Skeletal muscle satellite cell (primary cell): ENCODE measurements at regions not wholly inside any gene's neighbourhood (a gene's known extent, or its start where the extent isn't known, plus 50 kb on each side); places are given as distances from the start of the nearest gene placed in this dataset.

Source experiments
- H3K27me3 ChIP-seq: 2 replicates; pipeline ENCODE4 v1.7.0; 2013; ENCODE audit warnings: low read length; ENCODE audit not compliant: control insufficient read depth, insufficient read depth
- H3K36me3 ChIP-seq: 2 replicates; pipeline ENCODE4 v1.7.0; 2013; ENCODE audit warnings: mild to moderate bottlenecking, control low read depth, low read length; ENCODE audit not compliant: insufficient read depth
- H3K4me1 ChIP-seq: 2 replicates; pipeline ENCODE4 v1.7.0; 2013; ENCODE audit warnings: low read length; ENCODE audit not compliant: control insufficient read depth, insufficient read depth
- H3K4me2 ChIP-seq: 2 replicates; pipeline ENCODE4 v1.7.0; 2013; ENCODE audit warnings: mild to moderate bottlenecking, low read length
- H3K4me3 ChIP-seq: 2 replicates; pipeline ENCODE4 v1.7.0; 2013; ENCODE audit warnings: low read length
- H3K9ac ChIP-seq: 2 replicates; pipeline ENCODE4 v1.7.0; 2013; ENCODE audit warnings: mild to moderate bottlenecking, low read depth, low read length, moderate library complexity
- H3K9me3 ChIP-seq: replicated peaks from 2 replicates; pipeline ENCODE4 v1.7.0; 2013; ENCODE audit warnings: mild to moderate bottlenecking, control low read depth, low read length

GRCh38 chr4:29047341-29048041 lies 1672.7 kb upstream of the PCDH7 start:
- no peak overlapping the region for H3K4me3 ChIP-seq
- no peak overlapping the region for H3K9ac ChIP-seq
- H3K27me3 ChIP-seq: peaks cover 8% of the 10 kb centered on the region
- H3K9me3 ChIP-seq: no peaks in the 10 kb centered on the region
- H3K36me3 ChIP-seq: no peaks in the 10 kb centered on the region
- peaks cover 3% of the 10 kb centered on the region for H3K4me1 ChIP-seq
- H3K4me2 ChIP-seq: no peak overlapping the region

DNA sequence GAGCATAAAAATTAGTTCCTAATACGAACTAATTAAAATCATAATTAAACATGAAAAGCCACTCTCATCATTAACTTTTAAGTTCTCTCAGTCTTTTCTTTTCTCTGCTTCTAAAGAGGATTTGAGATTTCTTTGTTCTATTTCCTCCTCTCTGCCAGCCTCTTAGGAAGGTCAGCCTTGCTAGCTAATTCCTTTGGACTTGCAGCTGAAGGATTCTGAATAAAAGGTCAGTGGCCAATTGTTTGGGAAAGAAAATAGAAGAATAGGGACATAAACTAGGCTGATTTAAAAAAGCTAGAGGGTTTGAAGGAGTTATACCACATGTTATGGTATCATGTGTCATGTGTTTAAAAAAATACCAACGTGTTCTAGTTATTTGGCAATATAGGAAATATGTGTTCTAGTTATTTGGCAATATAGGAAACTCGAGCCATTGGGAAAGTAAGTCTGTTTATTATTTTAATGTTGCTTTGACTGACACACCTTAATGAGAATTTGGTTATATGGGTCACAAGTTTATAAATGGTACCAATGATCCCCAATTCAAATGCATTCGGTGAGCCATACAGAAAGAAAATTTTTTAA lies 1668.7 kb upstream of the PCDH7 start:
- H3K9me3 ChIP-seq: no peaks in the 10 kb centered on the region
- no peak overlapping the region for H3K4me2 ChIP-seq
- no peak overlapping the region for H3K9ac ChIP-seq
- H3K4me3 ChIP-seq: no peak overlapping the region
- no peaks in the 10 kb centered on the region for H3K36me3 ChIP-seq
- peaks cover 2% of the 10 kb centered on the region for H3K4me1 ChIP-seq
- peaks cover 4% of the 10 kb centered on the region for H3K27me3 ChIP-seq

GRCh38 chr4:29052266-29052665 lies 1667.9 kb upstream of the PCDH7 start:
- no peaks in the 10 kb centered on the region for H3K36me3 ChIP-seq
- H3K4me1 ChIP-seq: no peaks in the 10 kb centered on the region
- peaks cover 4% of the 10 kb centered on the region for H3K27me3 ChIP-seq
- H3K4me3 ChIP-seq: no peak overlapping the region
- no peak overlapping the region for H3K9ac ChIP-seq
- no peaks in the 10 kb centered on the region for H3K9me3 ChIP-seq
- no peak overlapping the region for H3K4me2 ChIP-seq

GRCh38 chr4:29058531-29058930 lies 1661.6 kb upstream of the PCDH7 start:
- Histone ChIP-seq H3K4me3 (no peak overlapping the region), H3K27me3 (no peaks in the 10 kb centered on the region), H3K9ac (no peak overlapping the region), H3K36me3 (no peaks in the 10 kb centered on the region), H3K4me2 (no peak overlapping the region), H3K9me3 (no peaks in the 10 kb centered on the region), H3K4me1 (no peaks in the 10 kb centered on the region)

GRCh38 chr4:29066861-29067260 lies 1653.3 kb upstream of the PCDH7 start:
- no peaks in the 10 kb centered on the region for H3K27me3 ChIP-seq
- H3K4me1 ChIP-seq: no peaks in the 10 kb centered on the region
- no peak overlapping the region for H3K9ac ChIP-seq
- no peaks in the 10 kb centered on the region for H3K9me3 ChIP-seq
- H3K4me2 ChIP-seq: no peak overlapping the region
- no peaks in the 10 kb centered on the region for H3K36me3 ChIP-seq
- no peak overlapping the region for H3K4me3 ChIP-seq

DNA sequence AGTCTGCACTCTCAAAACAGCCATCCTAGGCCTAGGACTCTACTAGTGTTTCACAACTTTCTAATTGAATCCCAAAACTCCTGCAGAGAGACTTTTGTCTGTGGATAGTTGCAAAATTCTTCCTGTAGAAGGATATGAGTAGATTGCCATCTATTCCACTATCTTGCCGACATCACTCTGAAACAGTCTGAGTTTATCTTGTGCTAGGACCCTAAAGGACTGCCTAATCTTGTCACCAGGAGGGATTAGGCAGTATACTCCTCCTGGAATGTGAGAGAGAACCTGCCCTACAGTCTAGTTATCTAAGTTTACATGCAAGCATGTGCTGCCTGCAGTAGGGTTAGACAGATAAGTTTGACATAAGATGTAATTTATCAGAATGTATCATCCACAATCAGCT lies 1646.6 kb upstream of the PCDH7 start:
- Histone ChIP-seq H3K9ac (no peak overlapping the region), H3K36me3 (no peaks in the 10 kb centered on the region)

GRCh38 chr4:29075366-29075765 lies 1644.8 kb upstream of the PCDH7 start:
- H3K9me3 ChIP-seq: no peaks in the 10 kb centered on the region
- H3K36me3 ChIP-seq: no peaks in the 10 kb centered on the region
- H3K27me3 ChIP-seq: no peaks in the 10 kb centered on the region
- H3K4me3 ChIP-seq: no peak overlapping the region
- no peak overlapping the region for H3K9ac ChIP-seq
- H3K4me1 ChIP-seq: no peaks in the 10 kb centered on the region
- H3K4me2 ChIP-seq: no peak overlapping the region

More for the DNA sequence above, 1646.6 kb upstream of the PCDH7 start:
- no peak overlapping the region for H3K4me2 ChIP-seq
- no peaks in the 10 kb centered on the region for H3K9me3 ChIP-seq
- H3K4me1 ChIP-seq: no peaks in the 10 kb centered on the region
- H3K27me3 ChIP-seq: no peaks in the 10 kb centered on the region
- H3K4me3 ChIP-seq: no peak overlapping the region

DNA sequence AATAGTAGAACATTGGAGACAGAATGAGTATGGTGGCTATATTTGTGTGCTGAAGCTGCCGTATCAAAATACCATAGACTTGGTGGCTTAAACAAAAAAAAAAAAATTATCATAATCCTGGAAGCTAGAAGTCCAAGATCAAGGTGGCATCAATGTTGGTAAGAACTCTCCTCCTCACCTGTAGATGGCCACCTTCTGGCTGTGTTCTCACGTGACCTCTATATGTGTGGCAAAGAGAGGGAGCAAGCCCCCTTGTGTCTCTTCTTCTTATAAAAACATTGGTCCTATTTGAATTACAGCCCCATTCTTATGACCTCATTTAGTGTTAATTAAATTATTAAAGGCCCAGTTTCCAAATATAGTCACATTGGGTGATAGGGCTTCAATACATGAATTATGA lies 1640.9 kb upstream of the PCDH7 start:
- Histone ChIP-seq H3K9ac (no peak overlapping the region), H3K27me3 (no peaks in the 10 kb centered on the region), H3K4me1 (no peaks in the 10 kb centered on the region), H3K36me3 (no peaks in the 10 kb centered on the region), H3K9me3 (no peaks in the 10 kb centered on the region), H3K4me3 (no peak overlapping the region), H3K4me2 (no peak overlapping the region)

DNA sequence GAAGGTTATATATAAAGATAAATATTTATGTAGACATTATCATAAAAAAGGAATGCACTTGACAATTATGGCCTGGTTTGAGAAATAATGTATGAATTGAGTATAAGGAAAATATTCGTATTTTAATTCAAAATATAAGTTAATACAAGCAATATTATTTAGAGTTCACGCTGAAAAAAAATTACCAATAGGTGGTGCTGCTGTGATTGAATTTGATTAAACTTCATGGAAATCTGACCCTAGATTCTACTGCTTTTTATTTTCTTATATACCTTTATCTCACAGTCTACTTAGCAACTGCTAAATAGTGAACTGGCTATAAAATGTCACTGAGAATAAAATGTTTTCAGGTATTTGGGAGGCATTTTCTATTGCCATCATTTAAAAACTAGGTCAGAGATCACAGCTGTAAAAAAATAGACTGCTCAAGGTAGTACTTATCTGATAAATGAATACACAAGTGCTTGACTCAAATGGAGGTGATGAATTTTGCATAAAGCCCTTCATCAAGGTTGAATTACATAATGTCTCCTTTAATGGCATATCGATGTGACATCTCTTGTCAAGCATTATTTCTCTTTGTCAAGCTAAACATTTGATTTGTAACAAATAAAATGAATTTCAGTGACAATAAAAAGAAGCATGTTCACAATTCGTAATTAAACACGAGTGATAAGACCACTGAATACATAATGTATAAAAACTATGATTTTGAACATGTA lies 1638.8 kb upstream of the PCDH7 start:
- Histone ChIP-seq H3K4me2 (no peak overlapping the region), H3K9ac (no peak overlapping the region), H3K4me1 (no peaks in the 10 kb centered on the region), H3K4me3 (no peak overlapping the region), H3K9me3 (no peaks in the 10 kb centered on the region), H3K36me3 (no peaks in the 10 kb centered on the region), H3K27me3 (no peaks in the 10 kb centered on the region)

- Histone ChIP-seq H3K9me3 (no peaks in the 10 kb centered on the region), H3K4me1 (no peaks in the 10 kb centered on the region), H3K27me3 (no peaks in the 10 kb centered on the region), H3K4me3 (no peak overlapping the region), H3K9ac (no peak overlapping the region), H3K36me3 (no peaks in the 10 kb centered on the region), H3K4me2 (no peak overlapping the region)
Observed at GRCh38 chr4:29082684-29083083, 1637.5 kb upstream of the PCDH7 start.

GRCh38 chr4:29085748-29086147 lies 1634.4 kb upstream of the PCDH7 start:
- Histone ChIP-seq H3K4me1 (no peaks in the 10 kb centered on the region), H3K27me3 (no peaks in the 10 kb centered on the region), H3K9me3 (no peaks in the 10 kb centered on the region), H3K4me3 (no peak overlapping the region), H3K4me2 (no peak overlapping the region), H3K36me3 (no peaks in the 10 kb centered on the region), H3K9ac (no peak overlapping the region)
